ENCODE measurements at regions not wholly inside any gene's neighbourhood (a gene's known extent, or its start where the extent isn't known, plus 50 kb on each side); places are given as distances from the start of the nearest gene placed in this dataset.

GRCh38 chr11:134541355-134541754 lies 129.3 kb upstream of the B3GAT1 start:
- TF ChIP-seq POLR2AphosphoS5 (IDR thresholded peaks at IDR 0.05; ENCODE audit: low read depth, low read length) (no peak), TAF1 (IDR thresholded peaks at IDR 0.05; ENCODE audit: low read depth, low read length) (no peak), PHF8 (conservative IDR thresholded peaks at IDR 0.05; ENCODE audit: low read depth, low read length) (no peak), CTCF (IDR thresholded peaks at IDR 0.05; ENCODE audit: control extremely low read depth in 1 of 3, insufficient read depth in 1 of 3, low read depth in 1 of 3, low read length in 3 of 3) (no peak), MAX (IDR thresholded peaks at IDR 0.05) (no peak), CTBP2 (IDR thresholded peaks at IDR 0.05; ENCODE audit: borderline replicate concordance, insufficient read depth, insufficient read length, low read length) (no peak), ATF2 (IDR thresholded peaks at IDR 0.05; ENCODE audit: low read length) (no peak)
